SK-N-MC (cell line): ENCODE measurements at regions not wholly inside any gene's neighbourhood (a gene's known extent, or its start where the extent isn't known, plus 50 kb on each side); places are given as distances from the start of the nearest gene placed in this dataset.

Experiments
- EZH2 ChIP-seq: fragments of 200-600 bp; sonication (generic); IDR thresholded peaks from one replicate; pipeline ENCODE4 v1.6.1; 2017; ENCODE audit warnings: antibody characterized with exemption
- FOXP2 ChIP-seq: optimal IDR thresholded peaks from 2 replicates; pipeline ENCODE3; 2011; ENCODE audit warnings: mild to moderate bottlenecking, moderate library complexity; ENCODE audit not compliant: insufficient read depth; ENCODE audit errors: extremely low read length, control extremely low read depth
- POLR2AphosphoS5 ChIP-seq: IDR thresholded peaks from 2 replicates; pipeline ENCODE4 v1.6.1; 2012; ENCODE audit warnings: mild to moderate bottlenecking, low read depth, low read length, borderline replicate concordance

DNA sequence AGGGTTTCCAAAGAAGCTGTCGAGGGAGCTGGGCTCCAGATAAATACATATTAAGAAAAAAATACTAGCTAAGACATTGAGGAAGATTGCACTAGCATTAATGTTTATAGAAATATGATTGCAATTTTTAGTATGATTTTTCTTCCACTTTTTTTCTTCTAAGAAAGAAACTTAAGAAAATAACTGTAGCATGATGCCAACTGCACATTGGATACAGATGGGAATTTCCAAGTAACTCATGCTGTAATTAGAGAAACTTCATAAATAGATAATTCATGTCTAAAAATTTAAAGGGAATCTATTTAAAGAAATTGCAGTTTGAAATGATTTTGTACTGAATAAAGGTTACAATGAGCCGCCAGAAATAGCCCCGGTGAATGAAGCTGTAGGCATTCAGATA is 119.4 kb downstream of the POLR1F start:
- TF ChIP-seq EZH2 (no peak), POLR2AphosphoS5 (no peak), FOXP2 (no peak)
